GM12878 (cell line): ENCODE measurements at regions not wholly inside any gene's neighbourhood (a gene's known extent, or its start where the extent isn't known, plus 50 kb on each side); places are given as distances from the start of the nearest gene placed in this dataset.

ENCODE experiments used
- ATAC-seq: fragments of 200-7000 bp; cut with Tn5 transposase; 3 replicates; pipeline ENCODE4 v1.9.1; 2020; ENCODE audit warnings: mild to moderate bottlenecking, moderate library complexity
- BruUV-seq: library from RNA; stranded (reverse); fragments of 400-500 nt; replicated peaks from 2 replicates; lab custom pipeline; 2021; lab: Mats Ljungman, UMichigan
- CTCF ChIA-PET: fragments of 300-600 bp; sonication (Branson Sonifier 250); formaldehyde crosslinking; extraction: SDS; loops from one replicate; lab custom pipeline; 2021; ENCODE audit warnings: inconsistent platforms; lab: Yijun Ruan, JAX
- POLR2A ChIA-PET: fragments of 350-600 bp; formaldehyde crosslinking; extraction: SDS; loops from one replicate; lab custom pipeline; 2021; ENCODE audit warnings: inconsistent platforms; lab: Charles Lee
- RAD21 ChIA-PET: fragments of 300-600 bp; sonication (Branson Sonifier 250); formaldehyde crosslinking; loops from one replicate; lab custom pipeline; 2023; ENCODE audit warnings: antibody characterized with exemption; ENCODE audit not compliant: unreplicated experiment; lab: Charles Lee
- SMC1A ChIA-PET: fragments of 300-600 bp; sonication (Branson Sonifier 250); formaldehyde crosslinking; loops from one replicate; lab custom pipeline; 2023; ENCODE audit not compliant: unreplicated experiment, uncharacterized antibody; lab: Charles Lee
- DNase-seq: peaks from one replicate; pipeline ENCODE4 v3.0.0-alpha.2; 2011; ENCODE audit warnings: low read depth, low spot score
- FAIRE-seq: peaks from 3 replicates; lab custom pipeline; 2011; peaks lifted over from hg19 to GRCh38; lab: Jason Lieb, UNC
- H2AFZ ChIP-seq: 2 replicates; pipeline ENCODE4 v1.6.0; 2011; ENCODE audit warnings: low read depth, low read length, control low read depth; ENCODE audit not compliant: control insufficient read depth
- H3K27ac ChIP-seq: 2 replicates; pipeline ENCODE4 v1.5.1; 2011; ENCODE audit warnings: control low read depth; ENCODE audit not compliant: control insufficient read depth, insufficient read depth
- H3K27me3 ChIP-seq, 2 experiments: replicated peaks in 1 of 2; 2 replicates each; pipeline versions ENCODE4 v1.6.0 to v1.6.1; 2011; ENCODE audit warnings: low read length in 1 of 2; ENCODE audit not compliant: control insufficient read depth in 2 of 2, insufficient read depth in 2 of 2
- H3K36me3 ChIP-seq, 2 experiments: 2 replicates each; pipeline ENCODE4 v1.5.1; 2011; ENCODE audit warnings: low read length in 1 of 2; ENCODE audit not compliant: control insufficient read depth in 2 of 2, insufficient read depth in 2 of 2
- H3K4me1 ChIP-seq: 2 replicates; pipeline ENCODE4 v1.6.1; 2011; ENCODE audit warnings: mild to moderate bottlenecking, low read length, moderate library complexity, mixed read lengths; ENCODE audit not compliant: control insufficient read depth, insufficient read depth
- H3K4me2 ChIP-seq: 2 replicates; pipeline ENCODE4 v1.6.0; 2011; ENCODE audit warnings: control low read depth; ENCODE audit not compliant: control insufficient read depth, insufficient read depth
- H3K4me3 ChIP-seq: fragments of 200-600 bp; sonication (generic); 2 replicates; pipeline ENCODE4 v1.5.1; 2016
- H3K79me2 ChIP-seq: 2 replicates; pipeline ENCODE4 v1.6.0; 2011; ENCODE audit warnings: low read length; ENCODE audit not compliant: control insufficient read depth, insufficient read depth
- H3K9ac ChIP-seq: 2 replicates; pipeline ENCODE4 v1.8.0; 2011; ENCODE audit warnings: low read length, control low read depth, mixed read lengths; ENCODE audit not compliant: control insufficient read depth, insufficient read depth
- H3K9me3 ChIP-seq: replicated peaks from 3 replicates; pipeline ENCODE4 v1.5.1; 2011; ENCODE audit warnings: mild to moderate bottlenecking, low read length; ENCODE audit not compliant: control insufficient read depth, insufficient read depth
- H4K20me1 ChIP-seq: 2 replicates; pipeline ENCODE4 v1.6.0; 2011; ENCODE audit not compliant: control insufficient read depth, insufficient read depth
- CHD2 ChIP-seq: IDR thresholded peaks from 2 replicates; pipeline ENCODE4 v1.6.1; 2011; ENCODE audit warnings: low read depth, low read length, improper control_type of control experiment, borderline replicate concordance
- IKZF2 ChIP-seq, 2 experiments: fragments of 450-650 bp; IDR thresholded peaks; 2 replicates each; pipeline ENCODE4 v1.6.1; 2017; ENCODE audit warnings: mild to moderate bottlenecking in 2 of 2, moderate library complexity in 2 of 2
- IRF3 ChIP-seq: fragments of 450-650 bp; IDR thresholded peaks from 2 replicates; pipeline ENCODE4 v1.6.1; 2014; ENCODE audit warnings: mild to moderate bottlenecking
- RUNX3 ChIP-seq: IDR thresholded peaks from 2 replicates; pipeline ENCODE4 v1.6.1; 2012; ENCODE audit warnings: low read length, inconsistent platforms
- SPI1 ChIP-seq: IDR thresholded peaks from 2 replicates; pipeline ENCODE4 v1.6.1; 2011; ENCODE audit warnings: low read depth, mild to moderate bottlenecking, low read length, moderate library complexity, borderline replicate concordance; ENCODE audit not compliant: insufficient read depth
- SREBF1 ChIP-seq: IDR thresholded peaks from 2 replicates; pipeline ENCODE4 v1.6.1; 2012; ENCODE audit warnings: mild to moderate bottlenecking, low read length
- SREBF2 ChIP-seq: IDR thresholded peaks from 2 replicates; pipeline ENCODE4 v1.6.1; 2012; ENCODE audit warnings: mild to moderate bottlenecking, low read length
- ZNF384 ChIP-seq: IDR thresholded peaks from 2 replicates; pipeline ENCODE4 v1.6.1; 2012; ENCODE audit warnings: low read depth, mild to moderate bottlenecking, low read length, improper control_type of control experiment, borderline replicate concordance
- WGBS: methylation state at CpG from one replicate; pipeline ENCODE4 v1.1.6; 2016; ENCODE audit warnings: low lambda C conversion rate; ENCODE audit not compliant: insufficient replicate concordance, insufficient coverage; ENCODE audit errors: missing lambda C conversion rate; 5-methylcytosine and 5-hydroxymethylcytosine counted together
- in situ Hi-C: fragments of 300-500 bp; cut with MboI; formaldehyde crosslinking; loops from 9 replicates; pipeline ENCODE4 v1.14.3; 2018; ENCODE audit warnings: mixed read lengths
- intact Hi-C: fragments of 100-400 bp; cut with micrococcal nuclease; formaldehyde crosslinking; loops from one replicate; pipeline ENCODE4 v1.14.2; 2022; ENCODE audit not compliant: unreplicated experiment

GRCh38 chr1:37102656-37103382, 68.5 kb upstream of the GRIK3 start:
- no peak for FAIRE-seq
- in situ Hi-C loops (no loop called here), intact Hi-C loops (no loop called here)
- RAD21 ChIA-PET: no interaction called here
- Histone ChIP-seq H3K4me3 (no peak overlapping the region), H3K9me3 (no peaks in the 10 kb centered on the region), H3K4me1 (no peaks in the 10 kb centered on the region), H4K20me1 (no peaks in the 10 kb centered on the region), H3K9ac (no peak overlapping the region), H3K27me3 (no peaks in the 10 kb centered on the region), H3K79me2 (no peaks in the 10 kb centered on the region), H2AFZ (no peak overlapping the region), H3K4me2 (no peak overlapping the region), H3K36me3 (no peaks in the 10 kb centered on the region), H3K27ac (no peak overlapping the region)
- no peak for ATAC-seq
- BruUV-seq: no TSS peak
- SMC1A ChIA-PET: interaction anchor here (1.7 kb wide), 1 partner anchor 10 kb away, joined by 4 read pairs; no protein-coding TSS in a partner anchor
- 0% methylated on average over 2 of the region's 2 CpGs for WGBS
- DNase-seq: no peak
- TF ChIP-seq ZNF384: no peak
- no peak for TF ChIP-seq SREBF2
- no peak for TF ChIP-seq IKZF2 (IDR thresholded peaks at IDR 0.05)
- TF ChIP-seq RUNX3: no peak
- no peak for TF ChIP-seq IRF3
- no peak for TF ChIP-seq CHD2
- TF ChIP-seq SREBF1: no peak
- no peak for TF ChIP-seq SPI1
- CTCF ChIA-PET: no interaction called here
- POLR2A ChIA-PET: no interaction called here
